ENCODE measurements at regions not wholly inside any gene's neighbourhood (a gene's known extent, or its start where the extent isn't known, plus 50 kb on each side); places are given as distances from the start of the nearest gene placed in this dataset.
"Not testable (repeated sequence)": the region's sequence is repeated elsewhere in the genome, so short reads cannot be mapped to it uniquely, and the experiment has no call there.

GRCh38 chr20:8990770-8991169, 78.1 kb upstream of the PLCB4 start:
- no peak for DNase-seq (ENCODE audit: low spot score)

GRCh38 chr20:8994045-8994444, 74.8 kb upstream of the PLCB4 start:
- DNase-seq (ENCODE audit: low spot score): no peak

- no peak for DNase-seq (ENCODE audit: low spot score)
These were observed 73.1 kb upstream of the PLCB4 start for GRCh38 chr20:8995761-8996160.

- DNase-seq (ENCODE audit: low spot score): no peak
These were observed 71.9 kb upstream of the PLCB4 start for GRCh38 chr20:8996817-8997512.

- no peak for DNase-seq (ENCODE audit: low spot score)
These were observed 71.2 kb upstream of the PLCB4 start for GRCh38 chr20:8997701-8998117.

GRCh38 chr20:9011121-9011520, 57.8 kb upstream of the PLCB4 start:
- DNase-seq (ENCODE audit: low spot score): no peak

- not testable (repeated sequence) for DNase-seq (ENCODE audit: low spot score)
These were observed 53.5 kb upstream of the PLCB4 start for GRCh38 chr20:9015232-9015983.

- DNase-seq (ENCODE audit: low spot score): peak; percentile 15
These were observed 52.9 kb upstream of the PLCB4 start for GRCh38 chr20:9015984-9016324.

- DNase-seq (ENCODE audit: low spot score): no peak
These were observed 50.5 kb upstream of the PLCB4 start for GRCh38 chr20:9018346-9018745.
